BLaER1 (cell line): ENCODE measurements at regions not wholly inside any gene's neighbourhood (a gene's known extent, or its start where the extent isn't known, plus 50 kb on each side); places are given as distances from the start of the nearest gene placed in this dataset.

ENCODE experiments used
- H3K27ac ChIP-seq: shearing (Covaris generic); formaldehyde crosslinking; 2 replicates; pipeline ENCODE4 v1.8.1; 2022
- H3K27me3 ChIP-seq: shearing (Covaris generic); formaldehyde crosslinking; 2 replicates; pipeline ENCODE4 v1.8.1; 2022
- H3K36me3 ChIP-seq: shearing (Covaris generic); formaldehyde crosslinking; 2 replicates; pipeline ENCODE4 v1.8.1; 2022
- H3K4me1 ChIP-seq: shearing (Covaris generic); formaldehyde crosslinking; 2 replicates; pipeline ENCODE4 v1.8.1; 2022
- H3K4me2 ChIP-seq: shearing (Covaris generic); formaldehyde crosslinking; 2 replicates; pipeline ENCODE4 v1.8.1; 2022
- H3K4me3 ChIP-seq: shearing (Covaris generic); formaldehyde crosslinking; 2 replicates; pipeline ENCODE4 v1.8.1; 2022
- H3K9ac ChIP-seq: shearing (Covaris generic); formaldehyde crosslinking; 2 replicates; pipeline ENCODE4 v1.8.1; 2022
- H3K9me3 ChIP-seq: shearing (Covaris generic); formaldehyde crosslinking; 2 replicates; pipeline ENCODE4 v1.8.1; 2022
- H4K20me1 ChIP-seq: shearing (Covaris generic); formaldehyde crosslinking; 2 replicates; pipeline ENCODE4 v1.8.1; 2022
- Cebpa-rat ChIP-seq: shearing (Covaris generic); IDR thresholded peaks from 2 replicates; pipeline ENCODE4 v1.8.1; 2022

DNA sequence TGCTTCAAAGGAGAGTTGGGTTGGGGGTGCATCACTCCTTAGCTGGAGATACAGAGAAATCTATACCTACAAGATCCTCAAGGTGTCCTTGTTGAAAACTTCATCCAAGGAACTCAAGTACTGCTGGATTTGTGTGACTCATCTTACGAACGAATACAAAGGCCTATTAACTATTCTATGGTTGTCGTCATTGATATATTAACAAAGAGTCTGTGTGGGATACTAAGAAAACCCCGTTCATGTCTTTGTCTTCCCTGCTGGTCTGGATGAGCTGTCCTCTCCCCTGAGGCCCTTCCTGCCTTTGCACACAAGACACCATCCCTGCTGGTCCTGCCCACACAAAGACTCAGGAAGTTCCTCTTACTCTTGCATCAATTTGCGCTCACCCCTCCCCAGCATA, 54.9 kb upstream of the IRF2 start:
- H3K4me2 ChIP-seq = no peak overlapping the region

DNA sequence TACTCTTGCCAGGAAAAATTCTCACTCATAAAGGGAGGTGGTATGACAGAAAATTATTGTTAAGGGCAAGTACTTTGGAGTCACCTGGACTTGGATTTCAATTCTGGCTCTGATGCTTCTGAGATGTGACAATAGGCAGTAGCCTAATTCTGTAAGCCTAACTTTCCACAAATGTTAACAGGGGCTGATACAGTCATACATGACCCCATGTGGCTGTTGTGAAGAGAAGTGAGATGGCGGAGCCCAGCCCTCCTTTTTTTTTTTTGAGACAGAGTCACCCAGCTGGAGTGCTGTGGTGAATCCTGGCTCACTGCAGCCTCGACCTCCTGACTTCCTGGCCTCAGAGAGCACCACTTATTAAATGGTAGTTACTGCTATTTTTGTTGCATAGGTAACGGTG, 54.4 kb upstream of the IRF2 start:
- no peak overlapping the region for H3K27ac ChIP-seq
- H3K9me3 ChIP-seq = peaks cover 34% of the 10 kb centered on the region
- TF ChIP-seq Cebpa-rat = no peak
- H3K36me3 ChIP-seq = 0 out of 2 replicates have a peak, but pooled peaks cover 7% of the 10 kb centered on the region
- no peaks in the 10 kb centered on the region for H4K20me1 ChIP-seq
- peaks cover 21% of the 10 kb centered on the region for H3K4me1 ChIP-seq
- H3K4me2 ChIP-seq = no peak overlapping the region
- no peak overlapping the region for H3K4me3 ChIP-seq
- H3K9ac ChIP-seq = no peak overlapping the region
- H3K27me3 ChIP-seq = no peaks in the 10 kb centered on the region

More for the DNA sequence above, 54.9 kb upstream of the IRF2 start:
- Histone ChIP-seq H3K4me1 (peaks cover 27% of the 10 kb centered on the region), H3K4me3 (no peak overlapping the region), H3K9me3 (peaks cover 34% of the 10 kb centered on the region), H3K27me3 (no peaks in the 10 kb centered on the region), H4K20me1 (no peaks in the 10 kb centered on the region), H3K27ac (no peak overlapping the region), H3K36me3 (0 out of 2 replicates have a peak, but pooled peaks cover 7% of the 10 kb centered on the region), H3K9ac (no peak overlapping the region)
- TF ChIP-seq Cebpa-rat = no peak

DNA sequence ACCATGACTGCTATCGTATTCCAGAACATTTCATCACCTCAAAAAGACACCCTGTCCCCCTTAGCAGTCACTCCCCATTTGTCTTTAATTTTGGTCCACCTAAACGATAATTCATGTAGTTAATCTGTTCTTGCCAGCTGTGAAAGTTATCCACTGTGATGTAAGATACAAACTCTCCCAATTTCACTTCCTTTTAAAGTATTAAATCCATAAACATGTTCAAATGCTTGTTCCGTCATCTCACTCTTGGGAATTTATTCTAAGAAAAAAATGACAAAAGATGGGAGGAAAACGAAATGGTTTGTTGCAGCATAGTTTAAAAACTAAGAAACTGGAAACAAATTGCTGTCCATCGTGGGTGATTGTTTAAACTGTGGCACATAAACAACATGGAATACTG, 53.7 kb upstream of the IRF2 start:
- H3K4me1 ChIP-seq = peaks cover 15% of the 10 kb centered on the region
- no peaks in the 10 kb centered on the region for H4K20me1 ChIP-seq
- no peak for TF ChIP-seq Cebpa-rat
- H3K27me3 ChIP-seq = no peaks in the 10 kb centered on the region
- H3K4me2 ChIP-seq = no peak overlapping the region
- no peak overlapping the region for H3K27ac ChIP-seq
- H3K36me3 ChIP-seq = 0 out of 2 replicates have a peak, but pooled peaks cover 7% of the 10 kb centered on the region
- H3K4me3 ChIP-seq = no peak overlapping the region
- peaks cover 34% of the 10 kb centered on the region for H3K9me3 ChIP-seq
- no peak overlapping the region for H3K9ac ChIP-seq

DNA sequence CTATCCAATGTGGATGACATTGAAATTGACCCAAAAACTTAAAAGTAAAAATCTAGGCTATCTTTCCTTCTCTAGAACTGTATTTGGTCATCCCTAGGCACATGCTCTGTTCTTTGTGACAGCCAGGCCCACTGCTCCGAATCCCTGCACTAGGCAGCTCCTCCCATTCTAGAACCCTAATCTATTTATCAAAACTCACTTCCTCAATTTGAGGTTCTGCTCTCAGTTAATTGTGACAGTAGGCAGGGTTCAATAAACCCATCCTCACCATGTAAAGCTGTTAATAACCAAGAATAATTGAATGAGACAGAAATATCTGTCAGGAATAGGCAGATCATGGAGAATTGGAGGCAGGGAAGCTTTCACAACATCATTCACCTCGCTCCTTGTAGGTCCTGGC, 51.9 kb upstream of the IRF2 start:
- no peak for TF ChIP-seq Cebpa-rat
- H3K4me1 ChIP-seq = 0 out of 2 replicates have a peak, but pooled peaks cover 5% of the 10 kb centered on the region
- H3K4me3 ChIP-seq = no peak overlapping the region

More for the DNA sequence above, 51.9 kb upstream of the IRF2 start:
- H3K36me3 ChIP-seq = 0 out of 2 replicates have a peak, but pooled peaks cover 7% of the 10 kb centered on the region
- no peaks in the 10 kb centered on the region for H4K20me1 ChIP-seq
- H3K27ac ChIP-seq = no peak overlapping the region
- H3K4me2 ChIP-seq = no peak overlapping the region
- no peaks in the 10 kb centered on the region for H3K27me3 ChIP-seq
- no peak overlapping the region for H3K9ac ChIP-seq
- peaks cover 34% of the 10 kb centered on the region for H3K9me3 ChIP-seq
